GM18861 (cell line): ENCODE measurements at regions not wholly inside any gene's neighbourhood (a gene's known extent, or its start where the extent isn't known, plus 50 kb on each side); places are given as distances from the start of the nearest gene placed in this dataset.

Experiments
- ATAC-seq: cut with Tn5 transposase; IDR thresholded peaks from one replicate; pipeline ENCODE4 v1.9.1; 2021; ENCODE audit not compliant: unreplicated experiment

DNA sequence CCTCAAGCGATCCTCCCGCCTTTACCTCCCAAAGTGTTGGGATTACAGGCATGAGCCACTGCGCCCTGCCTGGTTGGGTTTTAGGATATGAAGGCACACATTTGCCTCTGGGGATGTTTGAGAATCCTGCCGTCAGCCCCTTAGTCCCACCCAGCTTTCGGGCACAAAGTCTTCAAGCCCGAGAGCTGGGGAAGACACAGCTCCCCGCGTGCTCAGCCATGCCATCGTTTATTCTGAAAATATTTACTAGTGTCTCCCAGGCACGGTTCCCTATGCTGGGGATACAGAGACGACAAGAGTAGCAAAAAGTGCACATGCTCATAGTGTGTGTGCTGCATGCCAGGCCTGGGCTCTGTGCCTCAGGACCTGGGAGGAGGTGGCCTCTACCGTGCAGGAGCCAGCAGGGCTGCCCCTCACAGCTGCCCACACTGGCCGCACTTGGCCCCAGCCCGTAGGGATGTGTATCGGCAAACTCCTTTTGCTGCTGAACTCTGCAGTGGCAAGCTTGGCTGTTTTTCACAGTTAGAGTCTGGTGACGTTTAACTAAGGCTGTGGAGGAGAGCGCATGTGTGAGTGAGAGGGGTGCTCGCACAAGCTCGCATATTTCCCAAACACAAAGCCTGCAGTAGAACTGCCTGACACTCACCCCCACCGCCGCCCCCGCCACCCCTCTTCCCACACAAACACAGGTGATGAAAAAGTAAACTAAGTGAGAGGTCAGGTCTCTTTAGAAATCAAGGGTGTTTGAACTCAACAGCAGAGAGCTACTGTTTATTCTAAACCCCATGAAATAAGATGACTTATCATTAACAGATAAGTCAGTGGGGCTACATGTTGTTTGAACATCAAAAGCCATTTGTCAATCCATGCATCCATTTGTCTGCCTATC, 266.4 kb downstream of the MRTFB start:
- no peak for ATAC-seq

- ATAC-seq: no peak
Observed at GRCh38 chr16:14335297-14335696, 264.2 kb downstream of the MRTFB start.

DNA sequence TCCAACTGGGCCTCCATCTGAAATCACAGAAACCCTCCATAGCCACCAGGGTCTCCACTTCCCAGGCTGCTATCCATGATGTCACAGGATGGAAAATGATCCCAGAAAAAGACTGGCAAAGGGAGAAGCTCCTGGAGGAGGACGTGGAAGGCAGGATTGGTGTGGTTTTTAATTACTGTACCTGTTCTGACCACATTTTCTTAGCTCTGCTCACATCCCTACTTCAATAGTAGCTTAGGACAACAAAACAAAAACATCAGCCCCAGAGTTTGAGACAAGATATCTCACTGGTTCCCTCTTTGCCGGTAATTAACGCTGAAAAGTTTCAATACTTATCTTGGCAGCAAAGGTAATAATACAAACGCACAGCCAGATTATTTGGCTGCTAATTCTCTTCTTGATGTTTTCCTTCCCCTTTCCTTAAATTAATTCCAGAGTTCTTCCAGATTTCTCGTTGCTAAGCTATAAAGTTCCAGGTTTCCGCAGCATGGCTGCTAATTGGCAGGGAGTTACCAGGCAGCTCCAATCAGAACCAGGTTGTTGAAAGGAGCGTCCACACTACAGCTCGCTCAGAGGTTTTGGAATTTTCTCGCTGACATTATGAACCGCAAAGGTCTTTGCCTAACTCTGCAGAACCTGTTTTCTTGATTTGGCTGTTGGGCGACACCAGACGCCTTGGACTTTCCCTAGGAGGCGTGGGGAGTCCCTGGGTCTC, 263.4 kb downstream of the MRTFB start:
- ATAC-seq: no peak

- no peak for ATAC-seq
Observed at GRCh38 chr16:14333361-14333760, 262.2 kb downstream of the MRTFB start.

GRCh38 chr16:14331020-14331419, 259.9 kb downstream of the MRTFB start:
- no peak for ATAC-seq

DNA sequence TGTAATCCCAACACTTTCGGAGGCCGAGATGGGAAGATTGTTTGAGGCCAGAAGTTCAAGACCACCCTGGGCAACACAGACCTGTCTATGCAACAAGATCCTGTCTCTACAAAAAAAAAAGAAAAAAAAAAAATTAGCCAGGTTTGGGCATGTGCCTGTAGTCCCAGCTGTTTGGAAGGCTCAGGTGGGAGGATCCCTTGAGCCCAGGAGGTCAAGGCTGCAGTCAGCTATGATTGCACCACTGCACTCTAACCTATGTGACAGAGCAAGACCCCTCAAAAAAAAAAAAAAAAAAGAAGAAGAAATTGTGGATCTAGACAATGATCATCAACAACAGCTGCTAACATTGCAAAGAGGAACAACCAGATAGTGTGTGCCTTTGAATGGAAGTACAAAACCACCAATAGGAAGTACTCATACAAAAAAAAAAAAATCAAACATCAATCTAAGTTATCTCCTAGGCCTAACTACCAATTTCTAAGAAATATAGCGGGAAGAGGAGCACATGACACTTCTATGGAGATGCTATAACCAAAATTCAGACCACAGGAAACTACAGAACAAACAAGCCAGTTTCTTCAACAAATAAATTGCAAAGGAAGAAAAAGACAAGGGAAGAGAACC, 258.7 kb downstream of the MRTFB start:
- no peak for ATAC-seq

DNA sequence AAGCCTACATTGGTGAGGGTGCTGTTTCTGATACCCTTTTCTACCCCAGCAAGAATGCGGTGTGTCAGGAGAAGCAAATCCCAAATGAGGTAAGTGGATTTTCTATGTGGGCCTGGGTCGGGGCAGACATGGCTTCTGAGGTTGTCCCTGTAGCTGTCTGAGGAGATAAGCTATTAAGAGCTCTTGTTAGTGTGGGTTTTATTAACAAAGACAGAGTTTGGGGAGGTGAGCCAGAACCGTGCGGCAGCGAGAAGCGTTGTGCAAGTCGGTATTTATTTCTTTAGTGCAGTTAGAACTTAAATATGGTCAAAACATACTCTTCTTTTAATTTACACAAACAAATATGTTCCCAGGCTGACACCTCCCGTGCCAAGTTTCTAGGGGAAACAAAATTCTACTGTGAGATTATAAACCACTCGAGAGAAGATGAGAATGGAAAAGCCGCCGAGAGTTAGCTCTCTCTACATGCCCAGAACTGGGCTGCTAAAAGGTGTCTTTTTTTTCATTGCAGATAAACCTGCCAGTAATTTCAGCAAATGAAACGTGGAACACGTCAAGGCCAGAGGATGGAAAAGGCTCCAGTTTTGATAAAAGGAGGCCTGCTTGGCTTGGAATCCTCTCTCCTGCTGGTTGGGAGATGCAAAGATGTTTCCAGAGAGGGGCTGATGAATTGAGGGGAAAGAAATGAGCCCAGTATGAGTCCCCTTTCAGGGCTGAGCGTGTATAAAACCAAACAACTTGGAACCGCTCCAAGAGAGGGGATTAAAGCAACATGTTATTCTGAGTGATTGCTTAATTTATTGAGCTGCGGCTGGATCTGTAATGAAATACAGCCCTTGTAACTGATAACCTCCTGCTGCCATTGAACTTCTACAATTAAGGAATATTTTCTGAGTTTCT, 254.6 kb downstream of the MRTFB start:
- no peak for ATAC-seq

GRCh38 chr16:14324581-14324980, 253.5 kb downstream of the MRTFB start:
- no peak for ATAC-seq

- no peak for ATAC-seq
Observed at GRCh38 chr16:14322186-14322585, 251.1 kb downstream of the MRTFB start.

- no peak for ATAC-seq
Observed at GRCh38 chr16:14321542-14321941, 250.4 kb downstream of the MRTFB start.

GRCh38 chr16:14320406-14320805, 249.3 kb downstream of the MRTFB start:
- no peak for ATAC-seq
